Spleen (tissue), 7 donors: ENCODE measurements at regions not wholly inside any gene's neighbourhood (a gene's known extent, or its start where the extent isn't known, plus 50 kb on each side); places are given as distances from the start of the nearest gene placed in this dataset.

Source experiments
- CTCF ChIP-seq, 11 experiments: fragments of 200-600 bp in 7 of 11; fragments of 450-650 bp in 4 of 11; sonication (generic) in 4 of 11; IDR thresholded peaks in 8 of 11; conservative IDR thresholded peaks in 3 of 11; 1 replicate in 7 of 11; 2 replicates in 4 of 11; pipeline versions ENCODE4 v1.4.0 to v1.8.0; 2016 to 2021; ENCODE audit warnings: antibody characterized with exemption in 11 of 11, inconsistent platforms in 4 of 11, mild to moderate bottlenecking in 1 of 11
- POLR2A ChIP-seq, 3 donors: fragments of 450-650 bp; IDR thresholded peaks; one replicate each; pipeline ENCODE4 v1.5.1; 2017; ENCODE audit warnings: antibody characterized with exemption in 3 of 3, mild to moderate bottlenecking in 1 of 3
- donor health status: DM: no; HTN: no; CAD: no; lungs with moderate emphysema.
- donor health status: DM: no; HTN: no; CAD: no.
- donor health status: DM: no; HTN: no; CAD: no.

- TF ChIP-seq CTCF (IDR thresholded peaks at IDR 0.05 in 8 of 11, conservative IDR thresholded peaks at IDR 0.05 in 3 of 11) (no peak), POLR2A (IDR thresholded peaks at IDR 0.05) (no peak)
These were observed 576.7 kb upstream of the ADAMTS16 start for GRCh38 chr5:4563400-4563799.
